ENCODE measurements at regions not wholly inside any gene's neighbourhood (a gene's known extent, or its start where the extent isn't known, plus 50 kb on each side); places are given as distances from the start of the nearest gene placed in this dataset.

- Histone ChIP-seq H3K4me1 (ENCODE audit: insufficient read depth, low read length) (no peaks in the 10 kb centered on the region), H3K27me3 (ENCODE audit: control insufficient read depth in 1 of 2, insufficient read depth in 2 of 2, low read length in 2 of 2) (no peaks in the 10 kb centered on the region; a peak in 2 of 5 replicates), H3K36me3 (replicated peaks in 1 of 2; ENCODE audit: control insufficient read depth in 1 of 2, insufficient read depth in 2 of 2, low read length in 2 of 2) (no peaks in the 10 kb centered on the region), H3K4me3 (replicated peaks in 1 of 3; ENCODE audit: insufficient read depth in 1 of 3, low read depth in 2 of 3, low read length in 3 of 3) (no peak overlapping the region), H3K9ac (ENCODE audit: insufficient read depth, low read depth, low read length) (no peak overlapping the region), H3K9me3 (ENCODE audit: low read length) (no peaks in the 10 kb centered on the region), H3K27ac (ENCODE audit: extremely low read length, insufficient read depth, low read length) (no peak overlapping the region), H3K4me2 (ENCODE audit: low read depth, low read length) (no peak overlapping the region), H4K20me1 (ENCODE audit: insufficient read depth, low read length) (no peaks in the 10 kb centered on the region), H2AFZ (ENCODE audit: low read length) (no peak overlapping the region), H3K79me2 (ENCODE audit: insufficient read depth, low read length) (no peaks in the 10 kb centered on the region)
- in situ Hi-C loops (cut with HindIII; ENCODE audit: extremely low pct_ligation_motif_present, low pct_unique_long_range_greater_than_20kb) (no loop called here), intact Hi-C loops (cut with micrococcal nuclease; ENCODE audit: unreplicated experiment) (no loop called here)
- POLR2A ChIA-PET, result no interaction called here
- no peak for DNase-seq (ENCODE audit: low spot score)
- no peak for TF ChIP-seq ELF1 (CRISPR knock-in tag; IDR thresholded peaks at IDR 0.05)
- TF ChIP-seq ZFY (CRISPR knock-in tag; IDR thresholded peaks at IDR 0.05), result no peak
- TF ChIP-seq, protein P1, sequence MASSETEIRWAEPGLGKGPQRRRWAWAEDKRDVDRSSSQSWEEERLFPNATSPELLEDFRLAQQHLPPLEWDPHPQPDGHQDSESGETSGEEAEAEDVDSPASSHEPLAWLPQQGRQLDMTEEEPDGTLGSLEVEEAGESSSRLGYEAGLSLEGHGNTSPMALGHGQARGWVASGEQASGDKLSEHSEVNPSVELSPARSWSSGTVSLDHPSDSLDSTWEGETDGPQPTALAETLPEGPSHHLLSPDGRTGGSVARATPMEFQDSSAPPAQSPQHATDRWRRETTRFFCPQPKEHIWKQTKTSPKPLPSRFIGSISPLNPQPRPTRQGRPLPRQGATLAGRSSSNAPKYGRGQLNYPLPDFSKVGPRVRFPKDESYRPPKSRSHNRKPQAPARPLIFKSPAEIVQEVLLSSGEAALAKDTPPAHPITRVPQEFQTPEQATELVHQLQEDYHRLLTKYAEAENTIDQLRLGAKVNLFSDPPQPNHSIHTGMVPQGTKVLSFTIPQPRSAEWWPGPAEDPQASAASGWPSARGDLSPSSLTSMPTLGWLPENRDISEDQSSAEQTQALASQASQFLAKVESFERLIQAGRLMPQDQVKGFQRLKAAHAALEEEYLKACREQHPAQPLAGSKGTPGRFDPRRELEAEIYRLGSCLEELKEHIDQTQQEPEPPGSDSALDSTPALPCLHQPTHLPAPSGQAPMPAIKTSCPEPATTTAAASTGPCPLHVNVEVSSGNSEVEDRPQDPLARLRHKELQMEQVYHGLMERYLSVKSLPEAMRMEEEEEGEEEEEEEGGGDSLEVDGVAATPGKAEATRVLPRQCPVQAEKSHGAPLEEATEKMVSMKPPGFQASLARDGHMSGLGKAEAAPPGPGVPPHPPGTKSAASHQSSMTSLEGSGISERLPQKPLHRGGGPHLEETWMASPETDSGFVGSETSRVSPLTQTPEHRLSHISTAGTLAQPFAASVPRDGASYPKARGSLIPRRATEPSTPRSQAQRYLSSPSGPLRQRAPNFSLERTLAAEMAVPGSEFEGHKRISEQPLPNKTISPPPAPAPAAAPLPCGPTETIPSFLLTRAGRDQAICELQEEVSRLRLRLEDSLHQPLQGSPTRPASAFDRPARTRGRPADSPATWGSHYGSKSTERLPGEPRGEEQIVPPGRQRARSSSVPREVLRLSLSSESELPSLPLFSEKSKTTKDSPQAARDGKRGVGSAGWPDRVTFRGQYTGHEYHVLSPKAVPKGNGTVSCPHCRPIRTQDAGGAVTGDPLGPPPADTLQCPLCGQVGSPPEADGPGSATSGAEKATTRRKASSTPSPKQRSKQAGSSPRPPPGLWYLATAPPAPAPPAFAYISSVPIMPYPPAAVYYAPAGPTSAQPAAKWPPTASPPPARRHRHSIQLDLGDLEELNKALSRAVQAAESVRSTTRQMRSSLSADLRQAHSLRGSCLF (CRISPR knock-in tag; IDR thresholded peaks at IDR 0.05; ENCODE audit: borderline replicate concordance), result no peak
- TF ChIP-seq FOXP1 (IDR thresholded peaks at IDR 0.05), result no peak
- no peak for TF ChIP-seq FOXP1 (CRISPR knock-in tag; IDR thresholded peaks at IDR 0.05)
- TF ChIP-seq, protein P2, sequence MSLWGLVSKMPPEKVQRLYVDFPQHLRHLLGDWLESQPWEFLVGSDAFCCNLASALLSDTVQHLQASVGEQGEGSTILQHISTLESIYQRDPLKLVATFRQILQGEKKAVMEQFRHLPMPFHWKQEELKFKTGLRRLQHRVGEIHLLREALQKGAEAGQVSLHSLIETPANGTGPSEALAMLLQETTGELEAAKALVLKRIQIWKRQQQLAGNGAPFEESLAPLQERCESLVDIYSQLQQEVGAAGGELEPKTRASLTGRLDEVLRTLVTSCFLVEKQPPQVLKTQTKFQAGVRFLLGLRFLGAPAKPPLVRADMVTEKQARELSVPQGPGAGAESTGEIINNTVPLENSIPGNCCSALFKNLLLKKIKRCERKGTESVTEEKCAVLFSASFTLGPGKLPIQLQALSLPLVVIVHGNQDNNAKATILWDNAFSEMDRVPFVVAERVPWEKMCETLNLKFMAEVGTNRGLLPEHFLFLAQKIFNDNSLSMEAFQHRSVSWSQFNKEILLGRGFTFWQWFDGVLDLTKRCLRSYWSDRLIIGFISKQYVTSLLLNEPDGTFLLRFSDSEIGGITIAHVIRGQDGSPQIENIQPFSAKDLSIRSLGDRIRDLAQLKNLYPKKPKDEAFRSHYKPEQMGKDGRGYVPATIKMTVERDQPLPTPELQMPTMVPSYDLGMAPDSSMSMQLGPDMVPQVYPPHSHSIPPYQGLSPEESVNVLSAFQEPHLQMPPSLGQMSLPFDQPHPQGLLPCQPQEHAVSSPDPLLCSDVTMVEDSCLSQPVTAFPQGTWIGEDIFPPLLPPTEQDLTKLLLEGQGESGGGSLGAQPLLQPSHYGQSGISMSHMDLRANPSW (CRISPR knock-in tag; IDR thresholded peaks at IDR 0.05; ENCODE audit: borderline replicate concordance), result no peak
- TF ChIP-seq FLYWCH1 (CRISPR knock-in tag; IDR thresholded peaks at IDR 0.05), result no peak
- no peak for TF ChIP-seq ZNF24 (IDR thresholded peaks at IDR 0.05)
- no peak for TF ChIP-seq ZFP36 (IDR thresholded peaks at IDR 0.05; ENCODE audit: borderline replicate concordance, low read depth, low read length, partially characterized antibody)
- TF ChIP-seq POLR2AphosphoS5 (IDR thresholded peaks at IDR 0.05; ENCODE audit: low read depth, low read length), result no peak
- TF ChIP-seq ZBTB3 (CRISPR knock-in tag; IDR thresholded peaks at IDR 0.05; ENCODE audit: borderline replicate concordance, low read depth), result no peak
- TF ChIP-seq U2AF2 (IDR thresholded peaks at IDR 0.05; ENCODE audit: low read depth, low read length), result no peak
- TF ChIP-seq HNRNPUL1 (IDR thresholded peaks at IDR 0.05; ENCODE audit: low read depth, low read length), result no peak
- TF ChIP-seq IRF2 (CRISPR knock-in tag; IDR thresholded peaks at IDR 0.05), result no peak
- TF ChIP-seq ELK4 (CRISPR knock-in tag; IDR thresholded peaks at IDR 0.05; ENCODE audit: borderline replicate concordance), result no peak
- TF ChIP-seq ZBTB26 (CRISPR knock-in tag; IDR thresholded peaks at IDR 0.05; ENCODE audit: borderline replicate concordance), result no peak
- no TSS peak for BruUV-seq (replicated peaks)
- CTCF ChIA-PET (ENCODE audit: low intra/inter-chr PET ratio, low total read pairs), result no interaction called here
- FAIRE-seq, result no peak
- no peak for ATAC-seq
- 49% methylated on average over 4 of the region's 4 CpGs for WGBS (ENCODE audit: low lambda C conversion rate)
Observed at GRCh38 chr2:104568247-104568646, 285.7 kb upstream of the POU3F3 start.

All from HepG2 (cell line).